ENCODE measurements at regions not wholly inside any gene's neighbourhood (a gene's known extent, or its start where the extent isn't known, plus 50 kb on each side); places are given as distances from the start of the nearest gene placed in this dataset.

- TF ChIP-seq POLR2AphosphoS5 (IDR thresholded peaks at IDR 0.05) (no peak), EP300 (conservative IDR thresholded peaks at IDR 0.05; ENCODE audit: poor library complexity, severe bottlenecking) (no peak), EZH2 (IDR thresholded peaks at IDR 0.05; ENCODE audit: borderline replicate concordance, insufficient read depth, low read length, poor library complexity, severe bottlenecking) (no peak), RAD21 (conservative IDR thresholded peaks at IDR 0.05) (no peak), SMC3 (conservative IDR thresholded peaks at IDR 0.05; ENCODE audit: poor library complexity) (no peak), TAF1 (IDR thresholded peaks at IDR 0.05; ENCODE audit: low read depth) (no peak), MXI1 (conservative IDR thresholded peaks at IDR 0.05; ENCODE audit: poor library complexity, severe bottlenecking) (no peak), REST (IDR thresholded peaks at IDR 0.05; ENCODE audit: borderline replicate concordance) (no peak), CTCF (IDR thresholded peaks at IDR 0.05; ENCODE audit: poor library complexity, severe bottlenecking) (no peak)
- no peak overlapping the region for H3K4me3 ChIP-seq (ENCODE audit: low read length)
- H3K9me3 ChIP-seq (ENCODE audit: low read length): no peaks in the 10 kb centered on the region
- H4K20me1 ChIP-seq (ENCODE audit: insufficient read depth): no peaks in the 10 kb centered on the region
- no peaks in the 10 kb centered on the region for H3K27me3 ChIP-seq (ENCODE audit: insufficient read depth, low read depth, low read length)
- no peak overlapping the region for H3K27ac ChIP-seq (ENCODE audit: low read length)
- no peaks in the 10 kb centered on the region for H3K79me2 ChIP-seq (replicated peaks; ENCODE audit: insufficient read depth, low read length)
- H3K4me2 ChIP-seq (ENCODE audit: low read length): no peak overlapping the region
- H3K9me2 ChIP-seq (ENCODE audit: insufficient read depth, low read length): no peaks in the 10 kb centered on the region
- no peaks in the 10 kb centered on the region for H3F3A ChIP-seq (ENCODE audit: insufficient read depth, low read length, poor library complexity, severe bottlenecking)
- no peak overlapping the region for H2AFZ ChIP-seq (ENCODE audit: low read depth, low read length)
- no peaks in the 10 kb centered on the region for H3K36me3 ChIP-seq (ENCODE audit: insufficient read depth, low read length)
- no peak overlapping the region for H3K9ac ChIP-seq (ENCODE audit: low read length)
Observed at GRCh38 chr9:82052081-82052480, 63.5 kb downstream of the SPATA31D1 start.

GRCh38 chr9:82054264-82055015 lies 65.9 kb downstream of the SPATA31D1 start:
- H4K20me1 ChIP-seq (ENCODE audit: insufficient read depth): no peaks in the 10 kb centered on the region
- H3F3A ChIP-seq (ENCODE audit: insufficient read depth, low read length, poor library complexity, severe bottlenecking): no peaks in the 10 kb centered on the region
- H3K9me2 ChIP-seq (ENCODE audit: insufficient read depth, low read length): no peaks in the 10 kb centered on the region
- TF ChIP-seq MXI1 (conservative IDR thresholded peaks at IDR 0.05; ENCODE audit: poor library complexity, severe bottlenecking) (no peak), CTCF (IDR thresholded peaks at IDR 0.05; ENCODE audit: poor library complexity, severe bottlenecking) (no peak), EZH2 (IDR thresholded peaks at IDR 0.05; ENCODE audit: borderline replicate concordance, insufficient read depth, low read length, poor library complexity, severe bottlenecking) (no peak), EP300 (conservative IDR thresholded peaks at IDR 0.05; ENCODE audit: poor library complexity, severe bottlenecking) (no peak), TAF1 (IDR thresholded peaks at IDR 0.05; ENCODE audit: low read depth) (no peak)
- H3K79me2 ChIP-seq (replicated peaks; ENCODE audit: insufficient read depth, low read length): no peaks in the 10 kb centered on the region
- no peaks in the 10 kb centered on the region for H3K36me3 ChIP-seq (ENCODE audit: insufficient read depth, low read length)
- no peak overlapping the region for H3K9ac ChIP-seq (ENCODE audit: low read length)
- no peak overlapping the region for H2AFZ ChIP-seq (ENCODE audit: low read depth, low read length)
- no peaks in the 10 kb centered on the region for H3K27me3 ChIP-seq (ENCODE audit: insufficient read depth, low read depth, low read length)
- H3K4me2 ChIP-seq (ENCODE audit: low read length): no peak overlapping the region
- H3K27ac ChIP-seq (ENCODE audit: low read length): no peak overlapping the region
- H3K4me3 ChIP-seq (ENCODE audit: low read length): no peak overlapping the region
- H3K9me3 ChIP-seq (ENCODE audit: low read length): no peaks in the 10 kb centered on the region
